Keratinocyte (primary cell): ENCODE measurements at regions not wholly inside any gene's neighbourhood (a gene's known extent, or its start where the extent isn't known, plus 50 kb on each side); places are given as distances from the start of the nearest gene placed in this dataset.
A peak's percentile ranks its signal among the peaks of the same experiment; 100 is the strongest.

Experiments used
- DNase-seq: peaks from one replicate; pipeline ENCODE4 v3.0.0-alpha.2; 2011; ENCODE audit warnings: low read depth, missing footprints, low spot score
- FAIRE-seq: peaks from 2 replicates; lab custom pipeline; 2011; peaks lifted over from hg19 to GRCh38; lab: Jason Lieb, UNC
- H2AFZ ChIP-seq: 2 replicates; pipeline ENCODE4 v1.6.0; 2012; ENCODE audit warnings: low read length, control low read depth, inconsistent platforms; ENCODE audit not compliant: control insufficient read depth
- H3K27ac ChIP-seq: 2 replicates; pipeline ENCODE4 v1.5.1; 2011; ENCODE audit warnings: low read length; ENCODE audit not compliant: control insufficient read depth, insufficient read depth
- H3K27me3 ChIP-seq: 3 replicates; pipeline ENCODE4 v1.6.0; 2011; ENCODE audit warnings: low read length; ENCODE audit not compliant: control insufficient read depth, insufficient read depth; ENCODE audit errors: extremely low read depth
- H3K36me3 ChIP-seq, 2 experiments: 2 replicates in 1 of 2; 3 replicates in 1 of 2; pipeline ENCODE4 v1.5.1; 2011; ENCODE audit warnings: low read length in 2 of 2, mild to moderate bottlenecking in 1 of 2; ENCODE audit not compliant: control insufficient read depth in 2 of 2, insufficient read depth in 2 of 2; ENCODE audit errors: extremely low read depth in 1 of 2
- H3K4me1 ChIP-seq: 3 replicates; pipeline ENCODE4 v1.5.1; 2011; ENCODE audit warnings: low read length; ENCODE audit not compliant: control insufficient read depth, insufficient read depth; ENCODE audit errors: extremely low read depth
- H3K4me2 ChIP-seq: 3 replicates; pipeline ENCODE4 v1.6.0; 2011; ENCODE audit warnings: low read depth, low read length; ENCODE audit not compliant: control insufficient read depth, insufficient read depth; ENCODE audit errors: extremely low read depth
- H3K4me3 ChIP-seq, 3 experiments: fragments of 200-600 bp in 1 of 3; sonication (generic) in 1 of 3; 2 replicates in 2 of 3; 3 replicates in 1 of 3; pipeline ENCODE4 v1.5.1; 2011 to 2016; ENCODE audit warnings: low read length in 3 of 3, mild to moderate bottlenecking in 3 of 3, control low read depth in 2 of 3, inconsistent platforms in 1 of 3, low read depth in 1 of 3, mixed read lengths in 1 of 3, mixed run types in 1 of 3, moderate library complexity in 1 of 3; ENCODE audit not compliant: control insufficient read depth in 2 of 3, insufficient read depth in 2 of 3; ENCODE audit errors: extremely low read depth in 1 of 3
- H3K79me2 ChIP-seq: 2 replicates; pipeline ENCODE4 v1.6.0; 2012; ENCODE audit warnings: low read length; ENCODE audit not compliant: control insufficient read depth, insufficient read depth
- H3K9ac ChIP-seq: 3 replicates; pipeline ENCODE4 v1.6.0; 2011; ENCODE audit warnings: low read length; ENCODE audit not compliant: control insufficient read depth, insufficient read depth; ENCODE audit errors: extremely low read depth
- H3K9me1 ChIP-seq: 3 replicates; pipeline ENCODE4 v1.6.0; 2011; ENCODE audit warnings: low read length; ENCODE audit not compliant: control insufficient read depth, insufficient read depth; ENCODE audit errors: extremely low read depth
- H3K9me3 ChIP-seq: 2 replicates; pipeline ENCODE4 v1.5.1; 2012; ENCODE audit warnings: low read depth, low read length; ENCODE audit not compliant: control insufficient read depth
- H4K20me1 ChIP-seq: 3 replicates; pipeline ENCODE4 v1.6.0; 2011; ENCODE audit warnings: low read length; ENCODE audit not compliant: control insufficient read depth, insufficient read depth; ENCODE audit errors: extremely low read depth
- EZH2 ChIP-seq: IDR thresholded peaks from one replicate; pipeline ENCODE4 v1.6.1; 2012; ENCODE audit warnings: inconsistent platforms, mild to moderate bottlenecking, low read length, moderate library complexity
- dilution Hi-C: fragments of 300-500 bp; cut with MboI; formaldehyde crosslinking; loops from one replicate; pipeline ENCODE4 v1.7.0; 2020; ENCODE audit warnings: low sequenced_read_pairs; ENCODE audit not compliant: extremely low pct_ligation_motif_present
- TF ChIP-seq, protein P1 (sequence below), 3 experiments: IDR thresholded peaks in 1 of 3; conservative IDR thresholded peaks in 1 of 3; optimal IDR thresholded peaks in 1 of 3; 2 replicates in 2 of 3; 3 replicates in 1 of 3; pipeline versions ENCODE3 to v1.5.1; 2011; ENCODE audit warnings: low read length in 3 of 3, mild to moderate bottlenecking in 3 of 3, moderate library complexity in 2 of 3, control low read depth in 1 of 3, inconsistent platforms in 1 of 3; ENCODE audit not compliant: insufficient read depth in 2 of 3; ENCODE audit errors: extremely low read depth in 1 of 3

DNA sequence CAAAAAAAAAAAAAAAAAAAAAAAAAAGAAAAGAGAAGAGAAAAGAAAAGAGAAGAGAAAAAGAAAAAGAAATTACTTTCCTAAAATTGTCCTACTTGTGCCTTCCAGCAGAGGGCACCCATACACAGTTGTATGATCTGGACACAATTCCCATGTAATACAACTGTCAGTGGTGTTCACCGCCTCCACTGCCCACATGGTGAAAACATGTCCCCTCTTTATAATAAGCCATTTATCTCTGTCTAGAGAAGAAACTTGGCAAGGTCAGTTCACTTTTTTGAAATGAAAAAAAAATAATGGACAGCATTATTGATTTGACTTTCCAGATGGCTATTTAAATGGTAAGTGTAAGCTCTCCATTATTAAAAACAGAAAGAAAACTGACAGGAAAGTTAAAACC lies 459.4 kb downstream of the GBE1 start:
- Histone ChIP-seq H3K4me1 (no peaks in the 10 kb centered on the region), H3K4me3 (no peak overlapping the region), H3K79me2 (no peaks in the 10 kb centered on the region), H3K9ac (no peak overlapping the region), H3K27me3 (no peaks in the 10 kb centered on the region), H3K9me1 (no peaks in the 10 kb centered on the region), H3K36me3 (no peaks in the 10 kb centered on the region), H2AFZ (no peak overlapping the region), H3K9me3 (no peaks in the 10 kb centered on the region), H4K20me1 (no peaks in the 10 kb centered on the region), H3K4me2 (no peak overlapping the region), H3K27ac (no peak overlapping the region)
- TF ChIP-seq, protein P1, sequence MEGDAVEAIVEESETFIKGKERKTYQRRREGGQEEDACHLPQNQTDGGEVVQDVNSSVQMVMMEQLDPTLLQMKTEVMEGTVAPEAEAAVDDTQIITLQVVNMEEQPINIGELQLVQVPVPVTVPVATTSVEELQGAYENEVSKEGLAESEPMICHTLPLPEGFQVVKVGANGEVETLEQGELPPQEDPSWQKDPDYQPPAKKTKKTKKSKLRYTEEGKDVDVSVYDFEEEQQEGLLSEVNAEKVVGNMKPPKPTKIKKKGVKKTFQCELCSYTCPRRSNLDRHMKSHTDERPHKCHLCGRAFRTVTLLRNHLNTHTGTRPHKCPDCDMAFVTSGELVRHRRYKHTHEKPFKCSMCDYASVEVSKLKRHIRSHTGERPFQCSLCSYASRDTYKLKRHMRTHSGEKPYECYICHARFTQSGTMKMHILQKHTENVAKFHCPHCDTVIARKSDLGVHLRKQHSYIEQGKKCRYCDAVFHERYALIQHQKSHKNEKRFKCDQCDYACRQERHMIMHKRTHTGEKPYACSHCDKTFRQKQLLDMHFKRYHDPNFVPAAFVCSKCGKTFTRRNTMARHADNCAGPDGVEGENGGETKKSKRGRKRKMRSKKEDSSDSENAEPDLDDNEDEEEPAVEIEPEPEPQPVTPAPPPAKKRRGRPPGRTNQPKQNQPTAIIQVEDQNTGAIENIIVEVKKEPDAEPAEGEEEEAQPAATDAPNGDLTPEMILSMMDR (optimal IDR thresholded peaks at IDR 0.05 in 1 of 3, IDR thresholded peaks at IDR 0.05 in 1 of 3, conservative IDR thresholded peaks at IDR 0.05 in 1 of 3; ENCODE audit: extremely low read depth in 1 of 3, insufficient read depth in 2 of 3, low read length in 3 of 3) = peak; percentile 63 to 64 (median 64)
- no peak for TF ChIP-seq EZH2
- dilution Hi-C loops = no loop called here
- FAIRE-seq (peak; percentile 46), DNase-seq (no peak)

DNA sequence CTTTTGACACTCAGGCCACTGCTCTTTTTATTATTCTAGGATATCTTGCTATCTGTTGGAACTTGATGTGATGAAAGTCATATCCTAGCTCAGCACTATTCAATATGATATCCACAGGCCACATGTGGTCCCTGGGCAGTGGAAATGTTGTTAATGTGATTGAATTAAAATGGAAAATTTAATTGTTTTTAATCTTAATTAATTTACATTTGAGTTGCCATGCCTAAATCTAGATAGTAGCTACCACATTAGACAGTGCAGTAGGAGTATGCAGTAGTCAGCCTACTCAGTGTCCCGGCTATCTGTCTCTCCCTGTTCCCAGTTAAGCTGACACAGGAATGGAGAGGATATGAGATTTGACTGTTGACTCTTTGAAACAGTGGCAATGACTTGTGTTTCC lies 460.2 kb downstream of the GBE1 start:
- Histone ChIP-seq H3K27ac (no peak overlapping the region), H3K79me2 (no peaks in the 10 kb centered on the region), H3K9me1 (no peaks in the 10 kb centered on the region), H3K36me3 (no peaks in the 10 kb centered on the region), H3K9ac (no peak overlapping the region), H3K4me1 (no peaks in the 10 kb centered on the region), H3K9me3 (no peaks in the 10 kb centered on the region), H3K4me3 (no peak overlapping the region), H3K4me2 (no peak overlapping the region), H2AFZ (no peak overlapping the region), H3K27me3 (no peaks in the 10 kb centered on the region), H4K20me1 (no peaks in the 10 kb centered on the region)
- dilution Hi-C loops = no loop called here
- no peak for DNase-seq
- no peak for TF ChIP-seq EZH2
- TF ChIP-seq, protein P1 (optimal IDR thresholded peaks at IDR 0.05 in 1 of 3, IDR thresholded peaks at IDR 0.05 in 1 of 3, conservative IDR thresholded peaks at IDR 0.05 in 1 of 3; ENCODE audit: extremely low read depth in 1 of 3, insufficient read depth in 2 of 3, low read length in 3 of 3) = no peak
- no peak for FAIRE-seq
